CD4-positive, alpha-beta T cell treated with Interferon gamma for 1 hour (primary cell): ENCODE measurements at regions not wholly inside any gene's neighbourhood (a gene's known extent, or its start where the extent isn't known, plus 50 kb on each side); places are given as distances from the start of the nearest gene placed in this dataset.

ENCODE experiments used
- DNase-seq: peaks from one replicate; pipeline ENCODE4 v3.0.0-alpha.2; 2020

- peak; percentile 21 for DNase-seq
These were observed 132.3 kb downstream of the SNAPC1 start for GRCh38 chr14:61894452-61895077.

GRCh38 chr14:61897300-61897699, 135.1 kb downstream of the SNAPC1 start:
- DNase-seq, result no peak

GRCh38 chr14:61898568-61898967, 136.3 kb downstream of the SNAPC1 start:
- DNase-seq, result no peak

- no peak for DNase-seq
These were observed 137.3 kb downstream of the SNAPC1 start for GRCh38 chr14:61899497-61899896.

- DNase-seq, result no peak
These were observed 142.7 kb downstream of the SNAPC1 start for GRCh38 chr14:61904946-61905345.

GRCh38 chr14:61911574-61911973, 149.4 kb downstream of the SNAPC1 start:
- peak; percentile 25 for DNase-seq

GRCh38 chr14:61918998-61919397, 156.8 kb downstream of the SNAPC1 start:
- no peak for DNase-seq

- DNase-seq, result no peak
These were observed 161.1 kb downstream of the SNAPC1 start for GRCh38 chr14:61923348-61923747.

GRCh38 chr14:61925043-61925442, 162.8 kb downstream of the SNAPC1 start:
- DNase-seq, result no peak

- DNase-seq, result no peak
These were observed 163.7 kb downstream of the SNAPC1 start for GRCh38 chr14:61925732-61926435.

GRCh38 chr14:61927060-61927459, 164.8 kb downstream of the SNAPC1 start:
- DNase-seq, result no peak

- DNase-seq, result no peak
These were observed 165.3 kb downstream of the SNAPC1 start for GRCh38 chr14:61927520-61927919.

- no peak for DNase-seq
These were observed 166.1 kb downstream of the SNAPC1 start for GRCh38 chr14:61928300-61928699.

GRCh38 chr14:61928701-61929100, 166.5 kb downstream of the SNAPC1 start:
- no peak for DNase-seq

GRCh38 chr14:61929651-61930050, 167.4 kb downstream of the SNAPC1 start:
- DNase-seq, result no peak

- DNase-seq, result no peak
These were observed 168.1 kb downstream of the SNAPC1 start for GRCh38 chr14:61930101-61930857.

- no peak for DNase-seq
These were observed 170.8 kb downstream of the SNAPC1 start for GRCh38 chr14:61932974-61933373.

GRCh38 chr14:61934385-61934784, 172.2 kb downstream of the SNAPC1 start:
- no peak for DNase-seq

- DNase-seq, result no peak
These were observed 177.6 kb downstream of the SNAPC1 start for GRCh38 chr14:61939776-61940175.

- no peak for DNase-seq
These were observed 178.6 kb downstream of the SNAPC1 start for GRCh38 chr14:61940666-61941420.

- no peak for DNase-seq
These were observed 179.4 kb downstream of the SNAPC1 start for GRCh38 chr14:61941421-61942150.

- DNase-seq, result no peak
These were observed 186.2 kb downstream of the SNAPC1 start for GRCh38 chr14:61948376-61948775.

- DNase-seq, result no peak
These were observed 188.1 kb downstream of the SNAPC1 start for GRCh38 chr14:61950340-61950739.
